ENCODE measurements at regions not wholly inside any gene's neighbourhood (a gene's known extent, or its start where the extent isn't known, plus 50 kb on each side); places are given as distances from the start of the nearest gene placed in this dataset.

DNA sequence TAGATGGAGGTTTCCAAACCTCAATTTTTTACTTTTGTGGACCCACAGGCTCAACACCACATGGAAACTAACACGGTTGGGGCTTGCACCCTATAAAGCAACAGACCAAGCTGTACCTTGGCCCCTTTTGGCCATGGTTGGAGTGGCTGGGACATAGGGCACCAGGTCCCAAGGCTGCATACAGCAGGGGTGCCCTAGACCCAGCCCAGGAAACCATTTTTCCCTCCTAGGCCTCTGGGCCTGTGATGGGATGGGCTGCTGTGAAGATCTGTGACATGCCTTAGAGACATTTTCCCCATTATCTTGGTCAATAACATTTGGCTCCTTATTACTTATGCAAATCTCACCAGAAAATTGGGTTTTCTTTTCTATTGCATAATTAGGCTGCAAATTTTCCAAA lies 337.0 kb upstream of the CADM2 start:
- Histone ChIP-seq H3K4me3 (no peak overlapping the region), H3K27ac (no peak overlapping the region), H3K36me3 (replicated peaks in 1 of 2; ENCODE audit: insufficient read depth in 1 of 2, low read depth in 2 of 2) (no peaks in the 10 kb centered on the region), H3K27me3 (no peaks in the 10 kb centered on the region), H3K4me1 (no peaks in the 10 kb centered on the region), H3K9me3 (no peaks in the 10 kb centered on the region)
- WGBS, 2 donors: 50 to 58% methylated on average over 1 of the region's 1 CpG
- DNase-seq (no peak), ATAC-seq (no peak)
- intact Hi-C loops (cut with DNase I): no loop called here
- TF ChIP-seq, protein P1, sequence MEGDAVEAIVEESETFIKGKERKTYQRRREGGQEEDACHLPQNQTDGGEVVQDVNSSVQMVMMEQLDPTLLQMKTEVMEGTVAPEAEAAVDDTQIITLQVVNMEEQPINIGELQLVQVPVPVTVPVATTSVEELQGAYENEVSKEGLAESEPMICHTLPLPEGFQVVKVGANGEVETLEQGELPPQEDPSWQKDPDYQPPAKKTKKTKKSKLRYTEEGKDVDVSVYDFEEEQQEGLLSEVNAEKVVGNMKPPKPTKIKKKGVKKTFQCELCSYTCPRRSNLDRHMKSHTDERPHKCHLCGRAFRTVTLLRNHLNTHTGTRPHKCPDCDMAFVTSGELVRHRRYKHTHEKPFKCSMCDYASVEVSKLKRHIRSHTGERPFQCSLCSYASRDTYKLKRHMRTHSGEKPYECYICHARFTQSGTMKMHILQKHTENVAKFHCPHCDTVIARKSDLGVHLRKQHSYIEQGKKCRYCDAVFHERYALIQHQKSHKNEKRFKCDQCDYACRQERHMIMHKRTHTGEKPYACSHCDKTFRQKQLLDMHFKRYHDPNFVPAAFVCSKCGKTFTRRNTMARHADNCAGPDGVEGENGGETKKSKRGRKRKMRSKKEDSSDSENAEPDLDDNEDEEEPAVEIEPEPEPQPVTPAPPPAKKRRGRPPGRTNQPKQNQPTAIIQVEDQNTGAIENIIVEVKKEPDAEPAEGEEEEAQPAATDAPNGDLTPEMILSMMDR (IDR thresholded peaks at IDR 0.05): no peak
- TF ChIP-seq POLR2A (IDR thresholded peaks at IDR 0.05): no peak

DNA sequence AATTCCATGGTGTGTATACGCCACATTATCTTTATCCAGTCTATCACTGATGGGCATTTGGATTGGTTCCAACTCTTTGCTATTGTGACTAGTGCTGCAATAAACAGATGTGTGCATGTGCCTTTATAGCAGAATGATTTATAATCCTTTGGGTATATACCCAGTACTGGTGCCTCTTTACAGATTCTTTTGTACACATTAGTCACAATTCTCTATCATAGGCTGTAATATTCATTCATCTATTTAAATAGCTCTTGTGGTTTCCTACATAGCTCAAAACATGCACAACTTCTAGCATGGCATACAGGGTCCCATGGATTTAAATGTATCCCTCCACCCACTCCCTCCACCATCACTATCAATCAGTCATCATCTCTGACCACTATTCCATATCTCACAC lies 324.1 kb upstream of the CADM2 start:
- Histone ChIP-seq H3K4me3 (no peak overlapping the region), H3K4me1 (no peaks in the 10 kb centered on the region), H3K9me3 (no peaks in the 10 kb centered on the region), H3K36me3 (replicated peaks in 1 of 2; ENCODE audit: insufficient read depth in 1 of 2, low read depth in 2 of 2) (no peaks in the 10 kb centered on the region), H3K27ac (no peak overlapping the region), H3K27me3 (no peaks in the 10 kb centered on the region)
- DNase-seq (no peak), ATAC-seq (no peak)
- TF ChIP-seq, protein P1 (IDR thresholded peaks at IDR 0.05): no peak
- no peak for TF ChIP-seq POLR2A (IDR thresholded peaks at IDR 0.05)
- intact Hi-C loops (cut with DNase I): no loop called here
- WGBS, 2 donors: 67 to 70% methylated on average over 1 of the region's 1 CpG

DNA sequence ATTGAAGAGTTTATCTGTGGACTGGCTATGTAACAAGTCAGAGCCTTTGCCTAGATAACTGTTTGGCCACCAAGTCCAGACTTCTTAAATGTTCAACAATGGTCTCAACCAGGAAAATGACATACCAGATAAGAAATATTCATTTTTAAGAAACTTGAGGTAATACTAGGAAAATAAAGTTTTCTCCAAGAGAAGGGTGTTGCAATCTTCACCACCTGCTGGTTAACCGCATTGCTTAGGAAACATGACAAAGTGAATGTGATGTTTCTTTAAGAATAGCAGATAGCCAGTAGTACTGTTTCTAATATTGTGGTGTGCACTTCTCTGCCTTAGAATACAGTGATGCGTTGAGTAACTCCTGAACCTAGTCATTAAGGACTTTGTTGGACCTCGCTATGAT lies 321.5 kb upstream of the CADM2 start:
- ATAC-seq: no peak
- H3K4me3 ChIP-seq: no peak overlapping the region
- H3K36me3 ChIP-seq (replicated peaks in 1 of 2; ENCODE audit: insufficient read depth in 1 of 2, low read depth in 2 of 2): no peaks in the 10 kb centered on the region
- no peak for DNase-seq
- no peaks in the 10 kb centered on the region for H3K27me3 ChIP-seq
- no peak overlapping the region for H3K27ac ChIP-seq
- no peaks in the 10 kb centered on the region for H3K9me3 ChIP-seq
- intact Hi-C loops (cut with DNase I): no loop called here
- TF ChIP-seq POLR2A (IDR thresholded peaks at IDR 0.05): no peak
- TF ChIP-seq, protein P1 (IDR thresholded peaks at IDR 0.05): no peak
- no peaks in the 10 kb centered on the region for H3K4me1 ChIP-seq
- WGBS, 2 donors: 76 to 85% methylated on average over 3 of the region's 3 CpGs

DNA sequence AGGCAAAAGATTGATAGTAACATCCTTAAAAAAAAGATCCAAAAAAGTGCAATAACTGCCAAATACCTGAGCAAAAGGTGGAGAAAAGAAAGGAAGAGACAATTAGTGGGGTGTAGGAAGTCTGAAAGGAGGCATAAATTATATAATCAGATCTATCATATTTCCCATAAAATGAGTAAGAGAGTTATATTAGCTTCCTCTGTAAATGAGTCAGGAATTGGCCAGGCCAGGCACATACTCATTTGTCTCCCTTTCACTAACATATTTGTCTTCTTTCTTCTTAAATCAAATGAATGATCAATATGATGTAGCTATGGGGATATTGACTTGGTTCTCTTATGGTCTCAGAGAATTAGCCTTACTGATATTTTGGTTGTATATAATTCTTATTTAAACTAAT lies 292.3 kb upstream of the CADM2 start:
- ATAC-seq (no peak), DNase-seq (no peak)
- Histone ChIP-seq H3K27ac (no peak overlapping the region), H3K4me1 (no peaks in the 10 kb centered on the region), H3K4me3 (no peak overlapping the region), H3K36me3 (replicated peaks in 1 of 2; ENCODE audit: insufficient read depth in 1 of 2, low read depth in 2 of 2) (no peaks in the 10 kb centered on the region), H3K9me3 (no peaks in the 10 kb centered on the region), H3K27me3 (no peaks in the 10 kb centered on the region)
- TF ChIP-seq, protein P1 (IDR thresholded peaks at IDR 0.05): no peak
- no peak for TF ChIP-seq POLR2A (IDR thresholded peaks at IDR 0.05)
- intact Hi-C loops (cut with DNase I): no loop called here

DNA sequence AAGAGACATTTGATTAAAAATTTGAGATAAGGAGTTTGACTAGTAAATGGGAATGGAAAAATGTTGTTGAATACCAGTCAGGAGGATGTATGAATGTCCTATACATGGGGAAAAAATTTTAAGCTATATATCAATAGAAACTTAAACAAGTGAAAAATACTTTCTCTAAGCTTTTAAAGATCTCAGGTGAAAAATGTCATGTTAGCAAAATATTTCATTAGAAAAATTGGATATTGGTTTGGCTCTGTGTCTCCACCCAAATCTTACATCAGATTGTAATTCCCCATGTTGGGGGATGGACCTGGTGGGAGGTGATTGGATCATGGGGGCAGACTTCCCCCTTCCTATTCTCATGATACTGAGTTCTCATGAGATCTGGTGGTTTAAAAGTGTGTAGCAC lies 279.6 kb upstream of the CADM2 start:
- H3K36me3 ChIP-seq (replicated peaks in 1 of 2; ENCODE audit: insufficient read depth in 1 of 2, low read depth in 2 of 2): no peaks in the 10 kb centered on the region
- no peak overlapping the region for H3K27ac ChIP-seq
- H3K4me1 ChIP-seq: no peaks in the 10 kb centered on the region
- intact Hi-C loops (cut with DNase I): no loop called here
- DNase-seq: no peak
- ATAC-seq: no peak
- no peaks in the 10 kb centered on the region for H3K27me3 ChIP-seq
- no peak overlapping the region for H3K4me3 ChIP-seq
- H3K9me3 ChIP-seq: no peaks in the 10 kb centered on the region
- TF ChIP-seq POLR2A (IDR thresholded peaks at IDR 0.05): no peak
- TF ChIP-seq, protein P1 (IDR thresholded peaks at IDR 0.05): no peak

All from body of pancreas (tissue), 4 donors.